ENCODE measurements at regions not wholly inside any gene's neighbourhood (a gene's known extent, or its start where the extent isn't known, plus 50 kb on each side); places are given as distances from the start of the nearest gene placed in this dataset.
A peak's percentile ranks its signal among the peaks of the same experiment; 100 is the strongest.
"Not testable (repeated sequence)": the region's sequence is repeated elsewhere in the genome, so short reads cannot be mapped to it uniquely, and the experiment has no call there.

DNA sequence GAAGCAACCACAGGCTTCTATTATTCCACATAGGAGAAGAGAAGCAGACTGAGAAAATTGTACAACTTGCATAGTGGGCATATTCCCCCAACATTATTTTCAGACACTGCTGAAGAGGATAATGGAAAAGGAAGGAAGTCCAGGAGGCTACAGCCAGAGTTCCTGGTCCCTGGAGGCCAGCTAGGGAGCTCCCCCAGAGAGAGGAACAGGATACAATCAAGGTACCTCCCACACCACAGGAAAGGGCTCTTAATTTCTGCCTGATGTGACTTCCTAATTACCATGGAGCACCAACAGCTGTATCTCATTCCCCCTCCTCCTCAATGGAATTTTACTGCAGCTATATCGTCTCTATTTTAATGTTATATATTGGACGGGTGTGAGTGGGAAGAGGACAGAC lies 594.3 kb upstream of the NRSN1 start:
- DNase-seq = no peak

DNA sequence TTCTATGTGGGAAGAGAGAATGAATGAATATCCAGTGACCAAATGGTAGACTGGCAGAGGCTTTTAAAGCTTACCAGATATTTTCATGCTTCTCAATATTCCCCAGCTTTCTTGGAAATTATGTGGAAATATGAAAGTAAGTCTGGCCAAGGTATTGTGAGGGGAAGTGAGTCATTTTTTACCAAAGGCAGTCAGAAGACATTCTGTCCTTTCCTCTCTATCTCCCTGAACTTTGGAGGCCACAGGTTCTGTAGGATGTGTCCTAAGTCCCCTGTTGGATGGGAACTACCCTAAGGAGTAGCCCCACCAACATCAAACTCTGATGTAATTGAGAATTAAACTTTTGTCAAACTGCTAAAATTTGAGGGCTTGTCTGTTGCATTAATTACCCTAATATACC lies 593.8 kb upstream of the NRSN1 start:
- no peak for DNase-seq

DNA sequence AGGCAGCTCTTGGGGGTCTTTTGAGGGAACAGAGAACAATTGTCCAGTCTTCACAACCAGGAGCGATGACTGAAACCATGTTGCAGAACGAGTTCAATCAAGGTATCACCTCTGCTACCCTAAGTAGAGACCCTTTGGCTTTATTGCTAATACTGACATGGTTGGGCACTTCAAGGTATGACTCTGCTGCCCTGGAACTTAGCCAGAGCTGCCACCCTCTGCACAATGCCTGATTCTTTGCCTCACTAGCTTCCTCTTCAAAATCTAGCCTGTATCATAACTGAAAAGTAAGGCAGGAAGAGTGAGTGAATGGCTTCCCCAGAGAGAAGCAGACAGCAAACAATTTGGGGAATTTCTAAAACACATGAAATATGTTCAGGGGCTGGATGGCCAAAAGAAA lies 592.7 kb upstream of the NRSN1 start:
- DNase-seq = no peak

DNA sequence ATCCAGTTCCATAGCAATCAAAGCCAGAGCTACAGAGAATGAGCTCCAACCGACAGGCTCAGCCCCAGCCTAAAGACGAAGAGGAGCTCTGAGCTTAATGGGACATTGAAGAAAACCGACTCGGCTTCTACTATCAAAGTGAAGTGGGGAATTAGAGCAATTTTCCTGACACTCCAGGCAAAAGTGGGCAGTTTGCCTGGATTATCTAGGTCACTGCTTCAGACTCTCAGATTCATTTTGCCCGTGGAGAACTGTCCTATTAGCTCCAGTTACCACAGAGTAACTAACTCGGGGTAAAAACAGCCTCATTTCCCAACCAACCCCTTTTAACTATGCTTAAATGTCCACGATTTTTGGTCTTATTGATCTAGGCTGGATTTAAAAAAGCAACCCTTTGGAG lies 592.1 kb upstream of the NRSN1 start:
- no peak for DNase-seq

DNA sequence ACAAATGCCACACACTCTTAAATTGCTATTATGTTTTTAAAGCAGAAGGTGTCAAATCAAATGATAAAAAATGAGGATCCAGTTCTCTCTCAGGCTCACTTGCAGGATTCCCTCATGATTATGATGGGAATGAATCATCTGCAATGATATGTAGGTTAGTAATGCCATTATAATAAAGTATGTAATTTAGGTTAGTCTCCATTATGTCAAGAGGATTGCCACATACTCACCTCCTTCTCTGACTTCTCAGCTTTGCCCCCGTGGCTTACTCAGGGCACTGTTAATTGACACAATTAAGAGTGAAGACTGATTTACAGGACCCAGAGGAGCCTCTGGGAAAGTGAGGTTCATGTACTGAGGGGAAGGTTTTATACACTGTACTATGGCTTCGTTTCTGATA lies 591.7 kb upstream of the NRSN1 start:
- DNase-seq = no peak

DNA sequence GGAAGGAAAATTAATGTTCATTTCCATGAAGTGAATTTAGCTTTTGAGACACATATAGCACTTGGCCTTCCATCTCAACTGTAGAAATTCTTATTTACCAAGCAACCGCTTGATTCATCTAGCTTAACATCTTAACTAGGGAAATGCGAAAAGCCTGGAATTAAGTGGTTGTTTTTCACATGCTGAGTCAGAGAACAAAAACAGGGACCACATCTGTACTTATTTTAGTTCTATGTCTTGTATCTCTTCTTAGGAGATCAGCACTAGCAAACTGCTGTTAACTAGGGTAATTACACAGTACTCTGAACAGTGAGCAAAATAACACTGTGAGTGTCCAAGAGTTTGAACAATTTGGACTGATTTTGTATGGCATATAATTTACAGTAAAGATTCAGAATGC lies 590.9 kb upstream of the NRSN1 start:
- DNase-seq = no peak

- no peak for DNase-seq
Observed at GRCh38 chr6:23537828-23538227, 588.2 kb upstream of the NRSN1 start.

- peak; percentile 2 for DNase-seq
Observed at GRCh38 chr6:23547851-23548250, 578.2 kb upstream of the NRSN1 start.

DNA sequence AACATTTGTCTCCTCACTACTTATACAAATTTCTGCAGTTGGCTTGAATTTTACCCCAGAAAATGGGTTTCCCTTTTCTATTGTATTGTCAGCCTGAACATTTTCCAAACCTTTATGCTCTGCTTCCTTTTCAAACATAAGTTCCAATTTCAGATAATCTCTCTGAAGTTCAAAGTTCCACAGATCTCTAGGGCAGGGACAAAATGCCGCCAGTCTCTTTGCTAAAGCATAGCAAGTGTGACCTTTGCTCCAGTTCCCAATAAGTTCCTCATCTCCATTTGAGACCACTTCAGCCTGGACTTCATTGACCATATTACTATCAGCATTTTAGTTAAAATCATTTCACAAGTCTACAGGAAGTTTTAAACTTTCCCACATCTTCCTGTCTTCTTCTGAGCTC lies 571.1 kb upstream of the NRSN1 start:
- not testable (repeated sequence) for DNase-seq

DNA sequence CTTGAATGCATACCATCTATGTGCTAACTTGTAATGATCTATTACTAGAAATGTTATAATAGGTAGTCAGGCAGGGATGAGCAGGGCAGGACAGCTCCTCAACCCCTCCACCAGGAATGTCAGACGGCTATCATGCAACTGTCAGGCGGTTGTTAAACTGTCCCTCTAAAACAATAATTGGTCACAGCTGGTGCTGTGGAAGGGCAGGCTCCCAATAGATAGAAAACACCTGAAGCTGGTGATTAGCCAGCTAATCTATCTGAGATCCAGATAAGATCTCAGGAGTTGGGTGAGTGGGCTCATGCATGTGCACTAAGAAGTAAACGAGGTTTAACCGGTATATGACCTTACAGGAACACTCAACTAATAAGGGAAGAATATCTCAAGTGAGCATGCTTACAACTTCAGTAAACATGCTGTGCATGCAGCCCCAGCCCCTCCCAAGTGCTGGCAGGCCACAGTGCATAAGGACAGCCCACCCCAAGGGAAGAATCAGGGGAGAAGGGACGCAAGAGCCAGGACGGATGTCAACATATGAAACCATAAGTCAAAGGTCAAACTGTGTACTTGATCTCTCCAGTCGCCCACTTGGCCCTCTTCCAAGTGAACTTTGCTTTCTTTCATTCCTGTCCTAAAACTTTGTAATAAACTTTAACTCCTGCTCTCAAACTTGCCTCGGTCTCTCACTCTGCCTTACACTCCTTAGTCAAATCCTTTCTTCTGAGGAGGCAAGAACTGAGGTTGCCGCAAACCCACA lies 566.2 kb upstream of the NRSN1 start:
- DNase-seq = no peak

DNA sequence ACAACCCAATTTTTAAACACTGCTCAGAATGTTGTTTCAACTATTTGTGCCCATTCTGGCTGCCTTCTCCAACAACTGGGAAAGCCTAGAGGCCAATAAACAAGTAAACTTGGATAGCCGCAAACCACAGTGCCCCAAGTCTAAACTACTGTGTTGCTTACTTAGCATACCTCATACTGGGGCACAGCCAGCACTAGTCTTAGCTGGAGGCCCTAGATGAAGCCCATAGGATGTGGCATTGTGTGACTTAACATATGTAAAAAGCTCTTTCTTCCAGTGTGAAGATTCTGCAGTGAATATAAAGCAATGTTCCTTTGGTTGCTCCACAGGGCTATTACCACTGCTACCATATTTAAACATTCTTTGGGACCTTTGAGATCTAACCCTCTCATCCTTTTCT lies 564.3 kb upstream of the NRSN1 start:
- no peak for DNase-seq

GRCh38 chr6:23562554-23562953 lies 563.5 kb upstream of the NRSN1 start:
- DNase-seq = no peak

GRCh38 chr6:23563323-23563722 lies 562.7 kb upstream of the NRSN1 start:
- no peak for DNase-seq

- no peak for DNase-seq
Observed at GRCh38 chr6:23566418-23566817, 559.6 kb upstream of the NRSN1 start.

DNA sequence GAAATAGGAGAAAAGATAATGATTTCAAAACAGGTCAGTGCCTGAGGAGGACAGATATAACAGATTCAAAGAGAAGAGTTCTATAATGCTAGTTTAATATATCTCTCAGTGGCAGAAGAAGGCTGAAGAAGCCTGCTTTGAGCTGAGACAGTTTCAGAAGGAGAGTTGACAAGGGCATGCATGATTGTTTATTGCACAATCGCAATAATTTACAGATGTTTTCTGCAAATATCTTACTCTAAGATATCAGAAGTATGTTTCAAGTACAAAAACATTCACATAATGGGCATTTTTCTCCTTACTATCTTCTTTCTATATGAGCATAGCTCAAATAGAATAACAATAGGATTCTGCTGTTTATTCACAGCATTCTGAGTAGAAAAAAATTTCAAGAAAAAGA lies 557.7 kb upstream of the NRSN1 start:
- DNase-seq = no peak

DNA sequence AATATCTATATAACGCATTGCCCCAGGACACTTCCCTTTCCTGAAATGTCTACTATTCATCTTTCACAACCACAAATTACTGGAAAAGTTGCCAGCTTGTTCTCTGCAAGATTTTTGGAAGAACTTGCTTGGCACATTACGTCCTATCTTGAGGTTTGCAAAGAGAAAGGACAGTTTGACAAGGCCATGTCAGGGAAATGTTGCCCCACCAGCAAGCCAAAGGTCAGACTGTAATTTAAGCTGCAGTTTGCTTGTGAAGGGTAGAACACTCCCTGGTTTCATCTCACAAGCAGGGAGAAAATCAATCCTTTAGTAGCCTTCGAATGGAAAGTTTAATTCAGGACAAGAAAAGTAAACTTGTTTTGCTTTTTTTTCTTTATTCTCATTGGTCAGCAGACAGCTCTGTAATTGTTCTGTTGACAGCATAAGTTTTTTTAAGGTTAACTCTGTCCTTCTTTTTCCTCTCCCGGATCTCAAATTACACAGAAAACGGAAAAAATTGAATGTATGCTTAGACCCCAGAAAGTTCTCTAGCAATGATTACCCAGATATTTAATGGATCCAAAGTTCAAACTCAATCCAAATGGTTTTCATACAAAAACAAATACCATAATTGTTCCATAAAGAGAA lies 541.8 kb upstream of the NRSN1 start:
- DNase-seq = no peak

DNA sequence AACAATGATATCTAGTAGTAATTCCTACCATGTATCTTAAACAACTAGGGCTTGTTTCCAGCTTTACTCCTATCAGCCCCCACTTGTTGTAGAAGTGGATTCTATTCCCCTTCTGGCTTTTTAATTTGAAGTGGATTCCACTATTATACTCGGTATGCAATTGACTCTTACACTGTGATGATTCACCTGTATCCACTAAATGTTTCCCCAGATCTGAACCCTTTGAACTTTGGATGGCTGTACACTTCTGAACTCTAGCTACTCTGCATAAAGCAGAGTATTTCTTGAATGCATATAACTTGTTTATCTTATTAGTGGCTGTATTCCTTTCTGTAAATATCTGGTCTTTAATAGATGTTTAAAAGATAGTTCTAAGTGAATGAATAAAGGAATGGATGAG lies 538.4 kb upstream of the NRSN1 start:
- no peak for DNase-seq

DNA sequence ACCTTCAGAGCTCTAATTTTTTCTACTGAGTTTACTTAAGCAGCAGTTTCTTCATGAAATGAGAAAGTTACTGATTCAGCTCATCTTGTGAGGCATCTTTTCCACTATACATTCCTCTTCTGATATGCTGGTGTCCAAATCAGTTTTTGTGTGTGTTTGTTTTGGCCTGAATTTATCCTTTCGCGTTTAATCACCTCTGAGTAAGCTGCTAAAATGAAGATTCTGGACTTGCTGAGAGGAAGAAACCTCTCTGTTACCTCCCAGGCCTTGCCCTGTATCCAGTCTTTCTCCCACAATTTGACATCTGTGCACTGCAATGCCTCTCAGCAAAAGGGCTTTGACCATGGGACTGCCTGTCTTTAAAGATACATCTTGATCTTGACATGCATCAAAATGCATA lies 536.2 kb upstream of the NRSN1 start:
- no peak for DNase-seq

GRCh38 chr6:23590498-23591126 lies 535.4 kb upstream of the NRSN1 start:
- no peak for DNase-seq

DNA sequence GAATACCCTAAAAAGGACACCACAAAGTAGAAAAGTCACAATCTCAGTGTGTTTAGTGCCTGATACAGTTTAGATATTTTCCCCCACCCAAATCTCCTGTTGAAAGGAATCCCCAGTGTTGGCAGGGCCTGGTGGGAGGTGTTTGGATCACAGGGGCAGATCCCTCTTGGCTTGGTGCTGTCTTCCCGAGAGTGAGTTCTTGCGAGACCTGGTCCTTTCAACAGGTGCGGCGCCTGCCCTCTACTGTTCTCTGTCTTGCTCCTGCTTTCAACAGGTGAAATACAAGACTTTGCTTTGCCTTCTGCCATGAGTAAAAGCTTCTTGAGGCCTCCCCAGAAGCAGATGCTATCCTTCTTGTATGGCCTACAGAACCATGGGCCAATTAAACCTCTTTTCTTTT lies 534.3 kb upstream of the NRSN1 start:
- DNase-seq = no peak

GRCh38 chr6:23600118-23600517 lies 525.9 kb upstream of the NRSN1 start:
- DNase-seq = no peak

DNA sequence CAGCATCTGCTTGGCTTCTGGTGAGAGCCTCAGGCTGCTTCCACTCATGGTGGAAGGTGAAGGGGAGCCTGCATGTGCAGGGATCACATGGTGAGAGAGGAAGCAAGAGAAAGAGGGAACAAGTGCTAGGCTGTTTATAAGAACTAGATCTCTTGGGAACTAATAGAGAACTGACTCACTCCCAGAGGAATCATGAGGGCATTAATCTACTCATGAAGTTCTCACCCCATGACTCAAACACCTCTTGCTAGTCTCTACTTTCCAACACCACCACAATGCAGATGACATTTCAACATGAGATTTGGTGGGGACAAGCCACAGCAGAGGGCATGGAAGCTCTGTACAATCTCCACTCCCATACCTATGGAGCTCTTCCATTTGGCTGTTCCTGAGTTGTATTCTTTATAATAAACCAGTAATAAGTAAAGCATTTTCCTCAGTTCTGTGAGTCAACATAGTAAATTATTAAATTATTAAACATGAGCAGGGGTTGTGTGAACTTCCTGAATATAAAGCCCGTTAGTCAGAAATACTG lies 524.1 kb upstream of the NRSN1 start:
- no peak for DNase-seq

DNA sequence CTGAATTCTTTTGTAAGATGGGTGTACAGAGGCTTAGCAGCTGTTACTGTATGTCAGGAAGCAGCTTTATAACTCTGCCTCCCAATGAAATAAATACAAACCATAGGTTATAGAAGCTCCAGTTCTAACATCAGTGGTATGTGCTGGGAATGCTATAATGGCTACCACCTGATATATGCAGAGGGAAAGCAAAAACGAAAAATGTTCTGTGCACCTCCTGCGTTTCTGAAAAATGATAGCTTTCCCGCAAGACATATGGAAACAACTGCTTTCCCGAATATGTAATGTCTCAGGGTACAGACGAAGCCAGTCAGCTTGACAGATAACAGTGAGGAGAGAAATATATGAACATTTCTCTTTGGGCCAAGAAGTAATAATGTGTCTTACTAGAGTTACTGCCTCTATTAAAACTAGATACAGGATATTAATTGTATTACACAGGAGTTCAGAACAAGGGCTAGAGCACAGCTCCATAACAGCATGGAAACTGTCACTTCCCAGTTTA lies 517.0 kb upstream of the NRSN1 start:
- DNase-seq = no peak

DNA sequence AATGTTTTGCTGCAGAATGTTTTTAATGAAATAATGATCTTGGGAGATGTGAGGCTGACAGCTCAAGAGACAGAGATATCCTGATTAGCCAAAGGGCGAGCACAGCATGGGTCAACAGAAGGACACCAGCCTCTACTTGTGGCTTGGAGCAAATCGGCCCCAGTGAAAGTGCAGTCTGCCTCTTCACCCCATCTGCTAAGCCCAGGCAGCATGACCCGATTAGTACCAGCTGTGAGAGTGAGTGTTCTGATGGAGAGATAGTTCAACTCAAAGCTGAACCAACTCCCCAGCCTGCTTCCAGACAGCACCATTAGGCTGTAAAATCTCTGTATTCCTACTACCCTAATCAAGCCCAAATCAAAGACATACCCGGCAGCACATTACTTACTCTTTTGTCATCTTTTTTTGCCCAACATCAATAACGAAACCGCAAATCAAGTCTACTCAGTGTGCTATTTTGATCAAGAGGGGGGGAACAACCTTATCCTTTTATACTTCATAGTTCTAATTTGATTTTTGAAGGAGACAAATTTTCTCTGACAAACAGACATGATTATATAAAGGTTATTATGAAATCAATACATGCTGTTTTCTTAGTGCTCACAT lies 514.1 kb upstream of the NRSN1 start:
- no peak for DNase-seq

Measured in hematopoietic multipotent progenitor cell treated with erythropoietin and hydrocortisone succinate and interleukin-3 and kit ligand, for 6 days (in vitro differentiated cells).